OCI-LY7 (cell line): ENCODE measurements at regions not wholly inside any gene's neighbourhood (a gene's known extent, or its start where the extent isn't known, plus 50 kb on each side); places are given as distances from the start of the nearest gene placed in this dataset.

ENCODE experiments used
- CTCF ChIP-seq: fragments of 200-600 bp; sonication (generic); conservative IDR thresholded peaks from 2 replicates; pipeline ENCODE4 v1.5.1; 2014; ENCODE audit warnings: mild to moderate bottlenecking, antibody characterized with exemption, low read length, moderate library complexity, mixed read lengths
- EZH2phosphoT487 ChIP-seq: fragments of 200-600 bp; sonication (generic); IDR thresholded peaks from 2 replicates; pipeline ENCODE4 v1.6.1; 2018; ENCODE audit warnings: low read depth, borderline replicate concordance, mild to moderate bottlenecking, mixed run types, antibody characterized with exemption, low read length, moderate library complexity, mixed read lengths

GRCh38 chr3:72344647-72345046, 503.6 kb downstream of the SHQ1 start:
- TF ChIP-seq CTCF = no peak
- TF ChIP-seq EZH2phosphoT487 = no peak
